GM18861 (cell line): ENCODE measurements at regions not wholly inside any gene's neighbourhood (a gene's known extent, or its start where the extent isn't known, plus 50 kb on each side); places are given as distances from the start of the nearest gene placed in this dataset.
"Not testable (repeated sequence)": the region's sequence is repeated elsewhere in the genome, so short reads cannot be mapped to it uniquely, and the experiment has no call there.

ENCODE experiments used
- ATAC-seq: cut with Tn5 transposase; IDR thresholded peaks from one replicate; pipeline ENCODE4 v1.9.1; 2021; ENCODE audit not compliant: unreplicated experiment

GRCh38 chrX:68953331-68953730, 124.5 kb downstream of the EFNB1 start:
- no peak for ATAC-seq

DNA sequence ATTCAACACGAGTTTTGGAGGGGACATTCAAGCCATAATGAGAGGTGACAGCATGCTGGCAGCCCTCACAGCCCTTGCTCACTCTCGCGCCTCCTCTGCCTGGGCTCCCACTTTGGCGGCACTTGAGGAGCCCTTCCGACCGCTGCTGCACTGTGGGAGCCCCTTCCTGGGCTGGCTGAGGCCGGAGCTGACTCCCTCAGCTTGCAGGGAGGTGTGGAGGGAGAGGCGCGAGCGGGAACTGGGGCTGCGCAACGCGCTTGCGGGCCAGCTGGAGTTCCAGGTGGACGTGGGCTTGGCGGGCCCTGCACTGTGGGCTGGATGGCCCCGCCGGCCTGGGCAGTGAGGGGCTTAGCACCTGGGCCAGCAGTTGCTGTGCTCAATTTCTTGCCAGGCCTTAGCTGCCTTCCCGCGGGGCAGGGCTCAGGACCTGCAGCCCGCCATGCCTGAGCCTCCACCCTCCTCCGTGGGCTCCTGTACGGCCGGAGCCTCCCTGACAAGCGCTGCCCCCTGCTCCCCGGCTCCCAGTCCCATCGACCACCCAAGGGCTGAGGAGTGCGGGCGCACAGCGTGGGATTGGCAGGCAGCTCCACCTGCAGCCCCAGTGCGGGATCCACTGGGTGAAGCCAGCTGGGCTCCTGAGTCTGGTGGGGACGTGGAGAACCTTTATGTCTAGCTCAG, 123.3 kb downstream of the EFNB1 start:
- ATAC-seq: not testable (repeated sequence)

GRCh38 chrX:68950937-68951336, 122.1 kb downstream of the EFNB1 start:
- ATAC-seq: no peak

DNA sequence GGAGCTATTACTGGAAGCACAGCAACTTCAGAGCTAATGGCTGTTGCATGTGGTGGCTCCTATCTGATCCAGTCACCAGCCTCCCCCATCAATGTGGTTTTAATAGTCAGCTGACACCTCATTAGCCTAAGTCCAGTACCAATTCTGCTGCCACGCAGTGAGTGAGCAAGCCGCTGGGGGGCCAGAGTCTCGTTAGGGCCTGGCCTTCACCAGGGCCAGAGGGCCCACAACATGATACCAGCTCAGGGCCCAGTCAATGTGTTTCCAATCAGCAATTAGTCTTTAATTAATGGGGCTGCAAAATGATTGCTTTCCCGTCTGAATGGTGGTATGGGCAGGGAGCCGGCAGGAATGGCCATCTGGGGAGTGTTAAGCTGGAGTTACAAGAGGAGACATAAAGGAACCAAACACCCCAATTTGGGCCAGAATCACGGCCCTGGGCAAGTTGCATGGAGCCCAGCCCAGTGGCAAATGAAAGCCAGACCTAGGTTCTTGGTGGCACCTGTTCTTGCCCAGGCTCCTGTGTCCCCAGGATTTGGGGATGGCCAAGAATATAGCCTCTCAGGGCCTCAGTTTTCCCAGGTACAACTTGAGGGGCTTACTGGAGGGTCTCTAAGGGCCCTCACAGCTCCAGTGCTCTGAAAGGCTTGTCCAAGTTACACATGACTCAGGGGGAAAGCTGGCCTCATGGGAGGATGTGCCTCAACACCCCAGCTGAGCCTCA, 119.2 kb downstream of the EFNB1 start:
- ATAC-seq: no peak

DNA sequence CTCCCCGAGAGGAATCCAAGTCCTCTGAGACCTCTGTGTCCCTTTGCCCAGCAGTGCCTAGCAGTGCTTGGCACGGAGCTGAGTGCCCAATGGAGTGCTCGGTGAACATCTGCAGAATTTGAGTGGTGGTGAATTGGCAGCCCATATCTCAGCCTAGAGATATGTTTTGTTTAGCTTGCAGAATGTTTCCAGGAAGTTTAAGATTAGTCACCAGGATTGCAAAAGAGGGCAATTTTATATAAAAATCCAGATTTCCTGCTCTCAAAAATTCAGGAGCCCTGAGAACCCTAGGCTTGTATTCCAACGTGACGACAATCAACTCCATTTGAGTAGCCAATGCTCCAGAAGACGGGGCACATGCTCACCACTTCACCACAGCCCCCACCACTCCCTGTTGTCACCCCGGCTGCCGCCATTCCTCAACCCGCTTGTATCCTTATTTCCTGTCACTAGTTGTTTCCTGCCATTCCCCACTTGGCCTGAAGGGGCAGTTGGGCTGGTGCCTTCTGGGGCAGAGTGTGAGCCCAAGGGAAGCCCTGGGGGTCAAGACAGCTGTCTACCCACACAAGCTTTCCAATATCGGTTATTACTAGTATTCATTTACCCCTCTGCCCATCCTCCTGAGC, 116.9 kb downstream of the EFNB1 start:
- no peak for ATAC-seq

- no peak for ATAC-seq
Measured at GRCh38 chrX:68945081-68945602, 116.3 kb downstream of the EFNB1 start.

DNA sequence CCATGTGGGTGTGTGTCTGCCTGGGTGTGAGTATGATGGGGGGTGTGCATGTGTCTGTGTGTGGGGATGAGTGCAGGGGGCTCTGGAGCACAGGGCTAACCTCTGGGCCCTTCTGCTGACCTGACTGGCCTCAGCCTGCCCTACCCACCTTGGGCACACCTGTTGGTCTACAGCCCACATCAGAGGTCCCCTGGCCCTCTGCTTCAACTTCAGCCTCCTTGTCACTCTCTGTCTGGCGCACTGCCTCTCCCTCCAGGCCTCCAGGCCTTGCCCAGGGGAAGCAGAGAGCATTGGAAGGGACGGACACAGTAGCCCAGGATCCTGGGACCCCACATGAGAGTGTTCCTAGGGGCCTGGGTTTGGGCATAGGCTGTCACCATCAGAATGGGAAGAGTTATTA, 115.4 kb downstream of the EFNB1 start:
- ATAC-seq: no peak

DNA sequence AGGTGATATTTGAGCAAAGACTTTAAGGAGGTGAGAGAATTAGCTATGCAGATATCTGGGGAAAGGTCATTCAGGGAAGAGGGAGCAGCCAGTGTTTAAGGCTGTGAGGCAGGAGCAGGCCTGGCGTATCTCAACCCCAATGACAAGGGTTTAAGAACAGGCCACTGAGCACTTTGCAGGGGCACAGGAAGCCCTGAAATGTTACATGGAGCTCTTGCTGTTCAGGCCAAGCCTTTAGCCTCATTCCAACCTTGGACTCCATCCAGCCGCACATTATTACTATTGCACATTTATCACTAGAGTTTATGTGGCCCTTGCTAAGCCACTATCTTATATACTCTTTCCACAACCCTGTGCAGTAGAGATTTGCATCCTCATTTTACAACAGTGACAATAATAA, 114.0 kb downstream of the EFNB1 start:
- no peak for ATAC-seq

- no peak for ATAC-seq
Measured at GRCh38 chrX:68942104-68942503, 113.3 kb downstream of the EFNB1 start.

- no peak for ATAC-seq
Measured at GRCh38 chrX:68941385-68941952, 112.6 kb downstream of the EFNB1 start.

DNA sequence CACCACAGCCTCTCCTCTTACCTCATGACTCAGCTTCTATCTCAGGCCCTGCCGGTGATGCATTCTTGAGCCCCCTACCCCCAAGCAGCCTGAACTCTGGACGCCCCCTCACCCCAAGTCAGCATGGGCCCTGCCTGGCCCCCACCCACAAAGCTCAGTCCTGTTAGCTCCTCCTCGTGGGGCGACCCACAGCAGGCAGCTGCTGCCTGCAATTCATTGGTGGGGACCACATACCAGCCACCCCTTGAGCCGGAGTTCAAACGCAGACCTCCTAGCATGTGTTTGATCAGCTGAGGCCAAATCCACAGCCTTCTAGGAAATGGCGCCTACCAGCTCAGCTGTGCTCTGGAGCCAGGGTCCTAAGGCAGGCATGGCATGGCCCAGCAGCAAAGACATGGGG, 111.8 kb downstream of the EFNB1 start:
- ATAC-seq: no peak

DNA sequence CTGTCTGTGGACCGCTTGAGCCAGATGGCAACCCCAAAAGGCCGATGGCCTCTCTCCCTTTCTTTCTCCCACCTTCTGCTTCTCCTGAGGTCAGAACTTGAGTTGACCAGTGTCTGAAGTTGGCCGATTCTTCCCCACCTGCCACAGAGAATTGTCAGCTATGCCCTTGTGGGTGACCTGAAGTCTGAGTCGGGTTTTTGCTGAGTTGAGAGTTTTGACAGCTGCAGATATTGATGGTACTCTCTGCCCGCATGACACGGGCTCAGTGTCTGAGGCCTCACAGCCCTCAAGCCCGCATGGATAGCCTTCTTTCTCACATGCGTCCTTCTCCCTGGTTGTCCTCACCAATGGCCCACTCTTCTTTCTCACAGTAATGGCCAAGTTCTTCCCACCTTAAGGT, 111.0 kb downstream of the EFNB1 start:
- ATAC-seq: no peak

DNA sequence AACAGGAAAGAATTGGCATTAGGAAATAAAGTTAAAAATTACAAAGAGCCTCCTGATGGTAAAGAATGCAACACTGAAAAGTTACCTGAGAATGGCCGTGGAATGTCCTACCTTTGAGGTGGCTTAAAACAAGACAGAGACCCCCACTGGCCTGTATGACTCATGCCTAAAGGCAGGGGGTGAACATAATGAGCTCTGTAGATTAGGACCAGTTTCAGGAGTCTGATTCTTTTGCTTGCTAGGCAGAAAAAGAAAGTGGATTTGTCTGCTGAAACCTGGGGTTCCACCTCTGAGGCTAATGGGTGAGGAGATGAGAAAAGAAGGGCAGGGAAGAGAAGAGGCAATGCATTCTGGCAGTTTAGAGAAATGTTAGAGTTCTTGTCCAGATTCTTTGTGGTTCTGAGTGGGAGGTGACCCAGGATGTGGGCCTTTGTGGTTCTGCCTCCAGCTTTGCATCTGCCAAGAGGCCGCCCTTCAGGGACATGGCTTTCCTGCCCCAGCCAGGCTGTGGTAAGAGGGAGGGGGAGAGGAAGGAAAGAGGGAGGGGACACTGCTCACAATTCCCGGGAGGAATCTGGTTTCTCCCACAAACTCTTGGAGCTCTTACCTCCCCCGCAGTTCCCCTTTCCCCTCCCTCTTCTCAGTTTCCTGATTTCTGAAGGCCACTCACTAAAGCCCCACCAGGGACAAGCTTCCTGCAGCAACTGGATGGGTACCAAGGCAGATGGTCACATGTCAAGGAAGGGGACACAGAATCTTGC, 109.6 kb downstream of the EFNB1 start:
- ATAC-seq: peak; percentile 52

DNA sequence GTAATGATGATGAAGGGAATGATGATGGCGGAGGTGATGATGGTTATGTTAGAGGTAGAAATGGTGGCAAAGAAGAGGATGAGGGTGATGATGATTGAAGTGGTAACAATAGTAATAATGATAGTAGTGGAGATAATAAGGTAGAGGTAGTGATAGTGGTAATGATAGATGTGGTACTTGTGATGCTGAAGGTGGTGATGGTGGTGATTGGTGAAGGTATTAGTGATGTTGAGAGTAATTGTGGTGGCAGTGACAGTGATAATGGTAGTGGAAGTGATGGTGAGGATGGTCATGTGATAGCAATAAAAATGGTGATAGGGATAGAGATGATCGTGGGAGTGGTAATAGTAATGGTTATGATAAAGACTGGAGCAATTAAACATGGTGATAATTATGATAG, 108.8 kb downstream of the EFNB1 start:
- ATAC-seq: no peak

DNA sequence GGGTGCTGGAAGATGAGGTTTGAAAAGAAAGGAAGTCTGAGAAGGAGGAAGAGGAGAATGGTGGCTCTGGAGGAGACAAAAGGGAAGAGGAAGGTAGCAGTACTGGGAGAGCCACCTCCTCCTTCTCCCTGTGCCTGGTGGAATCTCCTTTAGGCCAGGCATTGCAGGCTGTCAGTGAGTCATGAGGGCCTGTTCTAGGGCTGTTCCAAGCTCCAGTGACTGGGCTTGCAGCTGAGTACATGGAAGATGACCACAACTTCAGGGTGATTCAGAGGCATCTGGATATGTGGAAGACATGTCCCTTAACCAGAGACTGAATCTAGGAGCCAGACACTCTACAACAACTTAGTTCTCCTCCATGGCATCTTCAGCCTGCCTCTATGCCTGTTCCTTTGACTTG, 107.8 kb downstream of the EFNB1 start:
- no peak for ATAC-seq

GRCh38 chrX:68936126-68936525, 107.3 kb downstream of the EFNB1 start:
- no peak for ATAC-seq

- ATAC-seq: no peak
Measured at GRCh38 chrX:68935362-68935761, 106.5 kb downstream of the EFNB1 start.

GRCh38 chrX:68934922-68935321, 106.1 kb downstream of the EFNB1 start:
- ATAC-seq: no peak

GRCh38 chrX:68934421-68934820, 105.6 kb downstream of the EFNB1 start:
- ATAC-seq: no peak

- no peak for ATAC-seq
Measured at GRCh38 chrX:68932611-68933010, 103.8 kb downstream of the EFNB1 start.

- no peak for ATAC-seq
Measured at GRCh38 chrX:68931345-68931744, 102.5 kb downstream of the EFNB1 start.
